LNCaP clone FGC (cell line): ENCODE measurements at regions not wholly inside any gene's neighbourhood (a gene's known extent, or its start where the extent isn't known, plus 50 kb on each side); places are given as distances from the start of the nearest gene placed in this dataset.
A peak's percentile ranks its signal among the peaks of the same experiment; 100 is the strongest.

Experiments
- DNase-seq: peaks from one replicate; pipeline ENCODE4 v3.0.0-alpha.2; 2011; ENCODE audit warnings: low read depth
- H3K4me3 ChIP-seq: 2 replicates; pipeline ENCODE4 v1.5.1; 2011; ENCODE audit warnings: mild to moderate bottlenecking, low read depth, low read length, control low read depth
- CTCF ChIP-seq: IDR thresholded peaks from 2 replicates; pipeline ENCODE4 v1.5.1; 2012; ENCODE audit warnings: mild to moderate bottlenecking; ENCODE audit not compliant: control insufficient read depth, insufficient read depth; ENCODE audit errors: extremely low read depth

- DNase-seq: no peak
- TF ChIP-seq CTCF: no peak
- no peak overlapping the region for H3K4me3 ChIP-seq
Observed at GRCh38 chr20:12891643-12892042, 117.1 kb upstream of the SPTLC3 start.

GRCh38 chr20:12893019-12893418, 115.8 kb upstream of the SPTLC3 start:
- H3K4me3 ChIP-seq: no peak overlapping the region
- DNase-seq: no peak
- TF ChIP-seq CTCF: no peak

GRCh38 chr20:12893653-12894052, 115.1 kb upstream of the SPTLC3 start:
- no peak overlapping the region for H3K4me3 ChIP-seq
- no peak for TF ChIP-seq CTCF
- no peak for DNase-seq

- no peak for DNase-seq
- no peak overlapping the region for H3K4me3 ChIP-seq
- no peak for TF ChIP-seq CTCF
Observed at GRCh38 chr20:12894089-12894488, 114.7 kb upstream of the SPTLC3 start.

GRCh38 chr20:12896180-12896579, 112.6 kb upstream of the SPTLC3 start:
- H3K4me3 ChIP-seq: no peak overlapping the region
- no peak for TF ChIP-seq CTCF
- DNase-seq: no peak

- no peak for TF ChIP-seq CTCF
- no peak overlapping the region for H3K4me3 ChIP-seq
- peak; percentile 15 for DNase-seq
Observed at GRCh38 chr20:12902992-12903391, 105.8 kb upstream of the SPTLC3 start.

- DNase-seq: no peak
- no peak for TF ChIP-seq CTCF
Observed at GRCh38 chr20:12906361-12906760, 102.4 kb upstream of the SPTLC3 start.

More at GRCh38 chr20:12906361-12906760, 102.4 kb upstream of the SPTLC3 start:
- H3K4me3 ChIP-seq: no peak overlapping the region
